HepG2 (cell line): ENCODE measurements at regions not wholly inside any gene's neighbourhood (a gene's known extent, or its start where the extent isn't known, plus 50 kb on each side); places are given as distances from the start of the nearest gene placed in this dataset.

Experiments
- TF ChIP-seq, protein P1 (sequence below), 2 experiments: sonication (generic) in 1 of 2; formaldehyde crosslinking in 1 of 2; IDR thresholded peaks; 2 replicates each; pipeline versions ENCODE4 v1.6.1 to v1.9.0; 2014 to 2022; ENCODE audit warnings: antibody characterized with exemption in 1 of 2, borderline replicate concordance in 1 of 2, inconsistent platforms in 1 of 2, low read depth in 1 of 2, missing genetic modification reagents in 1 of 2
- TF ChIP-seq, protein P2 (sequence below): sonication (generic); formaldehyde crosslinking; IDR thresholded peaks from 2 replicates; pipeline ENCODE4 v1.4.0; 2020; ENCODE audit warnings: mild to moderate bottlenecking, missing genetic modification reagents, borderline replicate concordance

DNA sequence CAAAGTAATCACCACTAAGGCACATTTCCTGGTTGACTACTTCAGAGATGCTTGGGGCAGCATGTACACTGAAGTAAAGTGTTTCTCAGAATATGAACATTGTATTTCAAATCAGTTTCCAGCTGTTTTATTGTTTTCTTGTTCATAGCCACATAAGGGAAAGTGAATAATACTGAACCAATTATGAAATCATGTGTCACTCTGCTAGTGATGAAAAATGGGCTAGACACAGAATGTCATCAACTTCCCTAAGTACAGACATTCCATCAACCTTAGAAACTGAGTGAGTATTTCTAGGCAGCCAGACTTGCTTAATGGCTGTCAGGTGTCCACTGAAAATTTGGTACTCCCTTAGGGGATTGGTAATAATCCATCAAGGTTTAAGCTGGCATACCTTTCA lies 603.5 kb downstream of the ARL4A start (continued):
- TF ChIP-seq, protein P1, sequence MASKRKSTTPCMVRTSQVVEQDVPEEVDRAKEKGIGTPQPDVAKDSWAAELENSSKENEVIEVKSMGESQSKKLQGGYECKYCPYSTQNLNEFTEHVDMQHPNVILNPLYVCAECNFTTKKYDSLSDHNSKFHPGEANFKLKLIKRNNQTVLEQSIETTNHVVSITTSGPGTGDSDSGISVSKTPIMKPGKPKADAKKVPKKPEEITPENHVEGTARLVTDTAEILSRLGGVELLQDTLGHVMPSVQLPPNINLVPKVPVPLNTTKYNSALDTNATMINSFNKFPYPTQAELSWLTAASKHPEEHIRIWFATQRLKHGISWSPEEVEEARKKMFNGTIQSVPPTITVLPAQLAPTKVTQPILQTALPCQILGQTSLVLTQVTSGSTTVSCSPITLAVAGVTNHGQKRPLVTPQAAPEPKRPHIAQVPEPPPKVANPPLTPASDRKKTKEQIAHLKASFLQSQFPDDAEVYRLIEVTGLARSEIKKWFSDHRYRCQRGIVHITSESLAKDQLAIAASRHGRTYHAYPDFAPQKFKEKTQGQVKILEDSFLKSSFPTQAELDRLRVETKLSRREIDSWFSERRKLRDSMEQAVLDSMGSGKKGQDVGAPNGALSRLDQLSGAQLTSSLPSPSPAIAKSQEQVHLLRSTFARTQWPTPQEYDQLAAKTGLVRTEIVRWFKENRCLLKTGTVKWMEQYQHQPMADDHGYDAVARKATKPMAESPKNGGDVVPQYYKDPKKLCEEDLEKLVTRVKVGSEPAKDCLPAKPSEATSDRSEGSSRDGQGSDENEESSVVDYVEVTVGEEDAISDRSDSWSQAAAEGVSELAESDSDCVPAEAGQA (IDR thresholded peaks at IDR 0.05; ENCODE audit: low read depth) = no peak
- TF ChIP-seq, protein P1 (CRISPR knock-in tag; IDR thresholded peaks at IDR 0.05; ENCODE audit: borderline replicate concordance) = no peak
- TF ChIP-seq, protein P2, sequence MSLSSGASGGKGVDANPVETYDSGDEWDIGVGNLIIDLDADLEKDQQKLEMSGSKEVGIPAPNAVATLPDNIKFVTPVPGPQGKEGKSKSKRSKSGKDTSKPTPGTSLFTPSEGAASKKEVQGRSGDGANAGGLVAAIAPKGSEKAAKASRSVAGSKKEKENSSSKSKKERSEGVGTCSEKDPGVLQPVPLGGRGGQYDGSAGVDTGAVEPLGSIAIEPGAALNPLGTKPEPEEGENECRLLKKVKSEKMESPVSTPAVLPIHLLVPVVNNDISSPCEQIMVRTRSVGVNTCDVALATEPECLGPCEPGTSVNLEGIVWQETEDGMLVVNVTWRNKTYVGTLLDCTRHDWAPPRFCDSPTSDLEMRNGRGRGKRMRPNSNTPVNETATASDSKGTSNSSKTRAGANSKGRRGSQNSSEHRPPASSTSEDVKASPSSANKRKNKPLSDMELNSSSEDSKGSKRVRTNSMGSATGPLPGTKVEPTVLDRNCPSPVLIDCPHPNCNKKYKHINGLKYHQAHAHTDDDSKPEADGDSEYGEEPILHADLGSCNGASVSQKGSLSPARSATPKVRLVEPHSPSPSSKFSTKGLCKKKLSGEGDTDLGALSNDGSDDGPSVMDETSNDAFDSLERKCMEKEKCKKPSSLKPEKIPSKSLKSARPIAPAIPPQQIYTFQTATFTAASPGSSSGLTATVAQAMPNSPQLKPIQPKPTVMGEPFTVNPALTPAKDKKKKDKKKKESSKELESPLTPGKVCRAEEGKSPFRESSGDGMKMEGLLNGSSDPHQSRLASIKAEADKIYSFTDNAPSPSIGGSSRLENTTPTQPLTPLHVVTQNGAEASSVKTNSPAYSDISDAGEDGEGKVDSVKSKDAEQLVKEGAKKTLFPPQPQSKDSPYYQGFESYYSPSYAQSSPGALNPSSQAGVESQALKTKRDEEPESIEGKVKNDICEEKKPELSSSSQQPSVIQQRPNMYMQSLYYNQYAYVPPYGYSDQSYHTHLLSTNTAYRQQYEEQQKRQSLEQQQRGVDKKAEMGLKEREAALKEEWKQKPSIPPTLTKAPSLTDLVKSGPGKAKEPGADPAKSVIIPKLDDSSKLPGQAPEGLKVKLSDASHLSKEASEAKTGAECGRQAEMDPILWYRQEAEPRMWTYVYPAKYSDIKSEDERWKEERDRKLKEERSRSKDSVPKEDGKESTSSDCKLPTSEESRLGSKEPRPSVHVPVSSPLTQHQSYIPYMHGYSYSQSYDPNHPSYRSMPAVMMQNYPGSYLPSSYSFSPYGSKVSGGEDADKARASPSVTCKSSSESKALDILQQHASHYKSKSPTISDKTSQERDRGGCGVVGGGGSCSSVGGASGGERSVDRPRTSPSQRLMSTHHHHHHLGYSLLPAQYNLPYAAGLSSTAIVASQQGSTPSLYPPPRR (CRISPR knock-in tag) = no peak
